ENCODE measurements at regions not wholly inside any gene's neighbourhood (a gene's known extent, or its start where the extent isn't known, plus 50 kb on each side); places are given as distances from the start of the nearest gene placed in this dataset.

DNA sequence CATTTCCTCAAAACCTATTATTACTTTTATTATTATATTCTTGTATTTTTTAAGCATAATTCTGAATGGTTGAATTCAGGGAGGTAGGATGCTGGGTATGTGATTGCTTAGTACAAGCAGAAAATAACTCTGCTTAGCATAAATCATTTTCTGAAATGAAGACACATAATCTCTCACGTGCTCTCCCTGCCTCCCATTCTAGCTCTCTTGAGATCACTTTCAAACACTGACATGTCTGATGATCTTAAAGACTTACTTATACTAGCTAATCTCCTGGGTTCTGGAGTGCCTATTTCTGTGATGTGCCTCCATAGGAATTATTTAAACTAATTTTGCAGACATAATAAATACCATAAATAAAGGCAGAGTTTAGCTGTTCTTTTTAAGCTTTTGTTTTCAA is 1136.0 kb downstream of the SUCLG1 start:
- no peak for TF ChIP-seq CTCF (conservative IDR thresholded peaks at IDR 0.05; ENCODE audit: low read length)
- no peak for TF ChIP-seq EZH2phosphoT487 (IDR thresholded peaks at IDR 0.05; ENCODE audit: borderline replicate concordance)

All from Loucy (cell line).